ENCODE measurements at regions not wholly inside any gene's neighbourhood (a gene's known extent, or its start where the extent isn't known, plus 50 kb on each side); places are given as distances from the start of the nearest gene placed in this dataset.

GRCh38 chr6:148183776-148184175 is 158.9 kb upstream of the SASH1 start:
- no peak for TF ChIP-seq FOS (IDR thresholded peaks at IDR 0.05; ENCODE audit: low read depth, low read length)
- no peak for TF ChIP-seq CTCF (conservative IDR thresholded peaks at IDR 0.05; ENCODE audit: low read depth, low read length)
- TF ChIP-seq MXI1 (IDR thresholded peaks at IDR 0.05; ENCODE audit: borderline replicate concordance, low read depth, low read length): no peak
- TF ChIP-seq POLR2A (IDR thresholded peaks at IDR 0.05; ENCODE audit: low read depth, low read length): no peak
- TF ChIP-seq RFX5 (IDR thresholded peaks at IDR 0.05; ENCODE audit: low read depth, low read length): no peak
- TF ChIP-seq CEBPB (IDR thresholded peaks at IDR 0.05; ENCODE audit: low read depth, low read length): no peak
- no peak for TF ChIP-seq MAZ (IDR thresholded peaks at IDR 0.05; ENCODE audit: borderline replicate concordance, low read depth, low read length)
- TF ChIP-seq ELK1 (IDR thresholded peaks at IDR 0.05; ENCODE audit: borderline replicate concordance, low read depth, low read length): no peak

All from IMR-90 (cell line).